H1 (cell line): ENCODE measurements at regions not wholly inside any gene's neighbourhood (a gene's known extent, or its start where the extent isn't known, plus 50 kb on each side); places are given as distances from the start of the nearest gene placed in this dataset.

Experiments used
- BACH1 ChIP-seq: IDR thresholded peaks from 2 replicates; pipeline ENCODE4 v1.6.1; 2012; ENCODE audit warnings: low read length, improper control_type of control experiment
- CEBPB ChIP-seq: IDR thresholded peaks from 2 replicates; pipeline ENCODE4 v1.6.1; 2012; ENCODE audit warnings: low read depth, low read length
- CHD2 ChIP-seq: IDR thresholded peaks from 2 replicates; pipeline ENCODE4 v1.6.1; 2012; ENCODE audit warnings: low read length, improper control_type of control experiment
- GABPA ChIP-seq: IDR thresholded peaks from 2 replicates; pipeline ENCODE4 v1.6.1; 2011; ENCODE audit warnings: mild to moderate bottlenecking, low read length, moderate library complexity, borderline replicate concordance; ENCODE audit not compliant: insufficient read depth
- JUND ChIP-seq: IDR thresholded peaks from 2 replicates; pipeline ENCODE4 v1.6.1; 2011; ENCODE audit warnings: mild to moderate bottlenecking, improper control_type of control experiment, low read length
- NRF1 ChIP-seq: IDR thresholded peaks from 2 replicates; pipeline ENCODE4 v1.6.1; 2011; ENCODE audit warnings: mild to moderate bottlenecking, low read depth, low read length, improper control_type of control experiment
- RAD21 ChIP-seq, 2 experiments: IDR thresholded peaks in 1 of 2; conservative IDR thresholded peaks in 1 of 2; 2 replicates each; pipeline ENCODE4 v1.6.1; 2011; ENCODE audit warnings: low read depth in 2 of 2, low read length in 2 of 2, improper control_type of control experiment in 1 of 2, inconsistent platforms in 1 of 2, mild to moderate bottlenecking in 1 of 2, moderate library complexity in 1 of 2
- TF ChIP-seq, protein P1 (sequence below): IDR thresholded peaks from 2 replicates; pipeline ENCODE4 v1.6.1; 2011; ENCODE audit warnings: low read depth, mild to moderate bottlenecking, low read length; ENCODE audit not compliant: insufficient read depth
- TF ChIP-seq, protein P2 (sequence below): IDR thresholded peaks from 2 replicates; pipeline ENCODE4 v1.6.1; 2011; ENCODE audit warnings: low read length, improper control_type of control experiment

DNA sequence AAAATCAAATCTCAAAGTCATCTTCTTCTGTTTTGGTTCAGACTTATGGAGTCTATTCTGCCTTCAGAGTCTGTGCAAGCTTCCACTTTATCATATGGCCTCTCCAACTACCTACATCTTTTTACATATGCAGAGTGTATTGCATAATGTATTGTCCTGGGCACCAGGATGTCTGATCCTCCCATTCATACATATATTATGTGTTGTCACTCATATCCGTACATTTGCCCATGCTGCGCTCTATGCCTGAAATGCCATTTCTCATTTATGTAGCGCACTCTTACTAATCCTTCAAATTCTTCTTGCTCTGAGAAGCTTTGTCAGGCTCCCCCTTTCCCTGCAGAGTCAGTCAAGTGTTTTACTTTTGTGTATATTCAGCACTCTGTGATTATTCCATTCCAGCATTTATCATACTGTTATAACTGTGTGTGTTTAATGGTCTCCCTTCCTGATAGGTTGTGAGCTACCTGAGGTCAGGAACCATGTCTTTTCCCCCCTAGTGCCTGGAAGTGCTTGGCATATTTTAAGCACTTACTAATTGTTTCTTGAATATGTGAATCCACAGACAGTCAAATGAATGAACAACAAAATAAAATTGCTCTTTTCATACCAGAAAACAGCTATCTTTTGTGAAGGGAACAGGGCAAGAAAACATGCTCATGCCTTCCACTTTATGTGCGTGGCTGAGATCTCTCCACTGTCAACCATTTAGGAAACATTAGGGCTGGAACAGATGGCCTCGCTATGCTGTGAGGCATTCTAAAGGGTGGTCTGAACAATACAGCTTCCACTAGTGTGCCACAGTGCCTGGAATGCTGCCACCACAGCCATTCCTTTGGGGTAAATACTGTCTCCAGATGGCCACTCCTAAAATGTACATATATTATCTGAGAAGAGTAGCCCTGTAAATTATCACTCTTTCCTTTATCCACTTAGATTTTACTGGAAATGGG, 81.8 kb downstream of the GLUD2 start (continued):
- TF ChIP-seq, protein P1, sequence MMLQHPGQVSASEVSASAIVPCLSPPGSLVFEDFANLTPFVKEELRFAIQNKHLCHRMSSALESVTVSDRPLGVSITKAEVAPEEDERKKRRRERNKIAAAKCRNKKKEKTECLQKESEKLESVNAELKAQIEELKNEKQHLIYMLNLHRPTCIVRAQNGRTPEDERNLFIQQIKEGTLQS, result no peak
- TF ChIP-seq JUND (no peak), CHD2 (no peak), GABPA (no peak), BACH1 (no peak), RAD21 (IDR thresholded peaks at IDR 0.05 in 1 of 2, conservative IDR thresholded peaks at IDR 0.05 in 1 of 2; ENCODE audit: low read depth in 2 of 2, low read length in 2 of 2) (no peak), CEBPB (no peak), NRF1 (no peak)
- TF ChIP-seq, protein P2, sequence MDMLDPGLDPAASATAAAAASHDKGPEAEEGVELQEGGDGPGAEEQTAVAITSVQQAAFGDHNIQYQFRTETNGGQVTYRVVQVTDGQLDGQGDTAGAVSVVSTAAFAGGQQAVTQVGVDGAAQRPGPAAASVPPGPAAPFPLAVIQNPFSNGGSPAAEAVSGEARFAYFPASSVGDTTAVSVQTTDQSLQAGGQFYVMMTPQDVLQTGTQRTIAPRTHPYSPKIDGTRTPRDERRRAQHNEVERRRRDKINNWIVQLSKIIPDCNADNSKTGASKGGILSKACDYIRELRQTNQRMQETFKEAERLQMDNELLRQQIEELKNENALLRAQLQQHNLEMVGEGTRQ, result no peak
